ACC112 (cell line): ENCODE measurements at regions not wholly inside any gene's neighbourhood (a gene's known extent, or its start where the extent isn't known, plus 50 kb on each side); places are given as distances from the start of the nearest gene placed in this dataset.

Source experiments
- H2AFZ ChIP-seq: fragments of 200-600 bp; sonication (generic); one replicate; pipeline ENCODE4 v1.6.0; 2017; ENCODE audit warnings: antibody characterized with exemption, low read length; ENCODE audit not compliant: unreplicated experiment
- H3K27ac ChIP-seq: fragments of 200-600 bp; sonication (generic); 2 replicates; pipeline ENCODE4 v1.5.1; 2014; ENCODE audit warnings: low read depth, mild to moderate bottlenecking, antibody characterized with exemption, low read length, moderate library complexity
- H3K27me3 ChIP-seq: fragments of 200-600 bp; sonication (generic); 2 replicates; pipeline ENCODE4 v1.6.1; 2014; ENCODE audit warnings: mild to moderate bottlenecking, antibody characterized with exemption, low read length, moderate library complexity, mixed read lengths; ENCODE audit not compliant: insufficient read depth
- H3K36me3 ChIP-seq: fragments of 200-600 bp; sonication (generic); 2 replicates; pipeline ENCODE4 v1.6.1; 2016; ENCODE audit warnings: mild to moderate bottlenecking, antibody characterized with exemption, low read length, moderate library complexity, mixed read lengths; ENCODE audit not compliant: insufficient read depth
- H3K4me1 ChIP-seq: fragments of 200-600 bp; sonication (generic); one replicate; pipeline ENCODE4 v1.6.1; 2016; ENCODE audit warnings: low read length, mixed read lengths; ENCODE audit not compliant: insufficient read depth, unreplicated experiment, control insufficient read depth
- H3K4me3 ChIP-seq: fragments of 200-600 bp; sonication (generic); 2 replicates; pipeline ENCODE4 v1.5.1; 2014; ENCODE audit warnings: mild to moderate bottlenecking, low read depth, low read length
- H3K79me2 ChIP-seq: fragments of 200-600 bp; sonication (generic); one replicate; pipeline ENCODE4 v1.6.0; 2016; ENCODE audit warnings: low read length; ENCODE audit not compliant: control insufficient read depth, unreplicated experiment, insufficient read depth

DNA sequence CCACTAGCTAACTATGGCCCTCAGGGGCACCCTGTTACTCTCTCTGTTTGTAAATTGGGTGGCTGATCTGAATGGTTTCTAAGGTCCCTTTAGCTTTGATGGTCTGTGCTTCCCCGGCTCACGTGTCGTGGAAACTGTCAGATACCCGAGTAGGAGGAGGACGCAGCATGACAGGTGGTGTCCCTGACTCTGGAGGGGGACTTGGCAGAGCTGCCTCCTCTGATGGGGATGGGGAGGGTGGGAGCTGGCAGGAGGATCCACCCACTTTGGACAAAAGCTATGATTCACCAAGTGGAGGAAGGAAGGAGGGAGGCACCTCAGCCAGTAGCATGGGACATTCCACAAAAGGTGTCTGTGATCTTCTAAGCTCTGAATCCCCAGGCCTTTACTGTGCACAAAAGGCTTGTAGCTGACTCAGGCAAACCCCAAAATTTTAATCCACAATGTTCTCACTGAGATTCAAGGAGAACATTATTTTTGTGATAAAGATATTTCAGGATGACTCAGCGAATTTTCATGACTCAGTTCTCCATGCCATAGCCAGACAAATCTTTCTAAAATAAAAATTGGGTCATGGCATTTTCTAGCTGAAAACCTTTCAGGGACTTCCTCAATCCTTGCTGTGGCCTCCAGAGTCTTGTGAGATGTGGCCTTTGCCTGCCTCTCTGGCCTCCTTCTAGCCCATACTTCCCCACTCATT, 131.0 kb upstream of the BRINP1 start:
- H3K27me3 ChIP-seq, result no peaks in the 10 kb centered on the region
- H3K79me2 ChIP-seq, result no peaks in the 10 kb centered on the region
- H3K27ac ChIP-seq, result no peak overlapping the region
- H3K4me1 ChIP-seq, result no peaks in the 10 kb centered on the region
- no peaks in the 10 kb centered on the region for H3K36me3 ChIP-seq
- no peak overlapping the region for H2AFZ ChIP-seq
- H3K4me3 ChIP-seq, result no peak overlapping the region

DNA sequence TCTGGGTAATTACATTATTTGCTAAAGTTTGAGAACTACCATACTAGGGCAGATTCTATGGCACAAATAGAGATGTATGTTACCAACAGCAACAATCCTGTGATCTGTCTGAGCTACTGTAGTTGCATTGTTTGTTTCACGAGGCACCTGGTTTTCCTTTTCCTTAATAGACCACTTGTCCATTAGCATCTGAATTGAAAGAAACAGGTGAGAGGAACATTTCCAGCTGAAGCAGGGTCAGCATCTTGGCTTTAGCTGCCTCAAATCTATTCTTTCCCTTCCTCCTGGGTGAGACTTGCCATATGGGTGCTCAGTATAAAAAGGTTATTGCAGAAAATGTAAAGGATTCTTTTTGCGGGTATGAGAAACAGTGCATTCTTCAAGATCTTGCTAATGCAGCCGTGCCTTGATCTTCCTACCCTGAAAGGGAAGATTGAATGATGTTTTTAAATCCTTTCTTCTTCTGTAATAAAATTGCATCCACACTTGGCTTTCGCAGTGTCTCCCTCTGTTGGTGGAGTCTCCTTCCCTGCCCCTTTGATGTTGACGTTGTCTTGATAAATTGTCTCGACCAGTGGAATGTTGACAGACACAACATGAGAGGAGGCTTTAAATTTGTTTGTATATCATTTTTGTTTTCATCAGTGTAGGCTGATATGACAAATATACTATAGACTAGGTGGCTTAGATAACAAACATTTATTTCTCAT, 118.0 kb upstream of the BRINP1 start:
- Histone ChIP-seq H3K79me2 (no peaks in the 10 kb centered on the region), H2AFZ (no peak overlapping the region), H3K4me3 (no peak overlapping the region), H3K27me3 (no peaks in the 10 kb centered on the region), H3K4me1 (no peaks in the 10 kb centered on the region), H3K36me3 (no peaks in the 10 kb centered on the region), H3K27ac (no peak overlapping the region)

DNA sequence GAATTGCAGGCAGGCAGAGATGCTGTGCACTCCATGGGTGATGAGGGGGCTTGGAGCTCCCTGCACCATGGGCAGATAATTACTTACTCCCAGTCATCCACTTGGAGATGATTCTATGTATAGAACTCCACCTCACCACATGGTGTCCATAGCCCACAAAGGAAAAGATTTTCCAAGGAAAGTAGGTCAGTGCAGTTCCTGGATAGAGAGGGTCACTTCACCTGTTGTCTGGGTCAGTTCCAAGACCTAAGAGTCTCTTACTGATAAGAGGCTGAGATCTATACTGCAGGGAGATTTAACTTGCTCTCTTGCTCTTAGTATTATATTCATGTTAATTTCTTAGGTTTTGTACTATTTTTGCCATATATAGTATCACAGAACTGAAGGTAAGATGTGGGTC, 113.9 kb upstream of the BRINP1 start:
- Histone ChIP-seq H3K79me2 (no peaks in the 10 kb centered on the region), H3K4me1 (no peaks in the 10 kb centered on the region), H3K27ac (no peak overlapping the region)

DNA sequence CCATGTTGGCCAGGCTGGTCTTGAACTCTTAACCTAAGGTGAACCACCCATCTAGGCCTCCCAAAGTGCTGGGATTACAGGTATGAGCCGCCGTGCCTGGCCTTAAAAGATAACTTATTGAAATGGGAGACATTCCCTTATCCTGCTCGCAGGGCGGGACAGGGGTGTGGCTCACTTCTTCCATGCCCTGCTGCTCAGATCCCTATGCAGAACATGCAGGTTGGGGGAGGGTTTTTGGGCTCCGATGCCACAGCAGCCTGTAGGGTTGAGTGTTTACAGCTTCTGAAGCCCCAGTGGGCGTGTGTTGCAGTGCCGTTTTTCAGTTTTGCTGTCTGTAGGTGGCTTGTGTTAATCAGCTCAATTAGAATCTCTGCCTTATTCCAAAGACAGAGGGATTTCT, 108.0 kb upstream of the BRINP1 start:
- Histone ChIP-seq H3K36me3 (no peaks in the 10 kb centered on the region), H3K27ac (no peak overlapping the region), H3K79me2 (no peaks in the 10 kb centered on the region), H3K4me3 (no peak overlapping the region), H2AFZ (no peak overlapping the region), H3K27me3 (no peaks in the 10 kb centered on the region), H3K4me1 (no peaks in the 10 kb centered on the region)

More for the DNA sequence above, 113.9 kb upstream of the BRINP1 start:
- no peaks in the 10 kb centered on the region for H3K27me3 ChIP-seq
- no peak overlapping the region for H2AFZ ChIP-seq
- H3K36me3 ChIP-seq, result no peaks in the 10 kb centered on the region
- H3K4me3 ChIP-seq, result no peak overlapping the region

DNA sequence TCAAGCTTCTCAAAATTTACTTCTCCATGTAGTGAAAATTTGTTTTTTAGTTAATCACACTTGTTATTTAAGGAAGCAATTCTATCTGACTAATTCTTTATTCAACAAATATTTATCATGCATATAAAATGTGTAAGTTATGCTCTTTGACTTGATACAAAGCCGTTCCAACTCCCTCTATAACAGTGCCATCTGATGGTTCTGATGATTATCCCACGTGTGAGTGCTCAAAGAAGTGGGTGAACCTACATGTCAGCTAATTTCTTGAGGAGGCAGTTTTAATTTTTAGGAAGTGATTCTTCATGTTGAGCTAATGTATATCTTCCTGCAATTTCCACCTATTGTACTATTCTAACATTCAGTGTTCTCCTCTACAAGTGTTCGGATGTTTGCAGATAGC, 88.8 kb upstream of the BRINP1 start:
- Histone ChIP-seq H3K36me3 (no peaks in the 10 kb centered on the region), H3K4me3 (no peak overlapping the region), H3K79me2 (no peaks in the 10 kb centered on the region), H3K27me3 (no peaks in the 10 kb centered on the region), H3K4me1 (no peaks in the 10 kb centered on the region), H3K27ac (no peak overlapping the region), H2AFZ (no peak overlapping the region)

DNA sequence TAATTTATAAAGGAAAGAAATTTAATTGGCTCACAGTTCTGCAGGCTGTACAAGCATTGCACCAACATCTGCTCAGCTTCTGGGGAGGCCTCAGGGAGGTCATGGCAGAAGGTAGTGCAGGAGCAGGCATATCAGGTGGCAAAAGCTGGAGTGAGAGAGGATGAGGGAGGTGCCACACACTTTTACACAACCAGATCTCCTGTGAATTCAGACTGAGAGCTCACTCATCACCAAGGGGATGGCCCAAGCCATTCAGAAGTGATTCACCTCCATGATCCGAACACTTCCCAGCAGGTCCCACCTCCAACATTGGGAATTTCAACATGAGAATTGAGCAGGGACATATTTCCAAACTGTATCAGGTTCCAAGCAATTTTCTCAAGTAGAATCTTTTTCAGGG, 84.7 kb upstream of the BRINP1 start:
- no peaks in the 10 kb centered on the region for H3K27me3 ChIP-seq
- no peak overlapping the region for H3K4me3 ChIP-seq
- H3K4me1 ChIP-seq, result no peaks in the 10 kb centered on the region
- H3K79me2 ChIP-seq, result no peaks in the 10 kb centered on the region
- H3K36me3 ChIP-seq, result no peaks in the 10 kb centered on the region
- no peak overlapping the region for H3K27ac ChIP-seq
- H2AFZ ChIP-seq, result no peak overlapping the region

DNA sequence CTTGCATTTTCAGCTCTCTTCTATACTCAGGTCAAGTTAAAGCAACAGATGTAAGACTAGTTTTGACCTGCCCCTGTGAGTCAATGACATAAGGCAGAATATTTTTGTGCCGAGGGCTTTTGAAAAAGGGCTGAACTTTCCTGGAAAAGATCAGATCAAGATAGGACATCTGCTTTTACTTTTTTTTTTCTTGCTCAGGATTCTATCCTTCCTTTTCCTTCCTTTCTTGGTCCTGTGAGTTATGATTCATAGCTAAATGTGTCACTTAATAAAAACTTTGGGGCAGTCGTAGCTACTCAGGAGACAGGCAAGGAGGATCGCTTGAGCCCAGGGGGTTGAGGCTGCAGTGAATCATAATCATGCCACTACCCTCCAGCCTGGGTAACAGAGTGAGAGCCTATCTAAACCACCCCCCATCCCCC, 84.3 kb upstream of the BRINP1 start:
- no peak overlapping the region for H2AFZ ChIP-seq
- H3K36me3 ChIP-seq, result no peaks in the 10 kb centered on the region
- no peaks in the 10 kb centered on the region for H3K27me3 ChIP-seq
- no peak overlapping the region for H3K4me3 ChIP-seq
- H3K4me1 ChIP-seq, result no peaks in the 10 kb centered on the region
- H3K27ac ChIP-seq, result no peak overlapping the region
- H3K79me2 ChIP-seq, result no peaks in the 10 kb centered on the region

DNA sequence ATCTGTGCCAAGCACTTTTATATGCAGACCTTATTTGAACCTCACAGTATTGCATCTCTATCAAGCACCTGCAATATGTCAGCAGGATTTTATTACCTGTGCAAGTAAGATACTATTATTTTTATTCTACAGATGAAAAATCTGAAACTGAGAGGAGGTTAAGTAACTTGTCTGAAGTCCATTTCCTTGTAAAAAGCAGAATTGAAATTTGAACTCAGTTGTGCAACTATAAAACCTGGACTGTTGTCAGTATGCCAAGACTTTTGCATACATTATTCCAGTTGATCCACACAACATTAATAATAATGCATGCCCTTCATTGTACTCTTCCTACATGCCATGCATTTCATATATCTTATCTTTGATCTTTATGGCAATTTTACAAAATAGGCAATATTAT, 82.2 kb upstream of the BRINP1 start:
- no peaks in the 10 kb centered on the region for H3K36me3 ChIP-seq

DNA sequence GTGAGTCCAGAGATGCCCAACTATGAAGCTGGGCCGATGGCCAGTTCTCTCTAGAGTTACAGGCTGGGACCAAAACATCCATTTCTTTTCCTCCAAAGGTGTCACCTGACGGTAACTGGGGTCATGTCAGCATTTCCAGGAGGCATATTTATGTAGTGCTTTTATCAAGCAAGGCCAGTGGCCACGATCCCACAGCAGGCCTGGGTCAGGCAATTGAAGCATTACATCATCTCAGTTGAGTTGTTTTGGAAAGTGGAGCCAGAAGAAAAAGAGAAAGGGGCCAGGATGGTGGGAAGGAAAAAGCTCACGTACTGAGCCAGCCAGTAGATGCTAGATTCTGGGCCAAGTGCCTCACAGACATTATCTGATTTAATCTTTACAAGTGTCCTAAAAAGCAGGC, 73.9 kb upstream of the BRINP1 start:
- Histone ChIP-seq H3K79me2 (no peaks in the 10 kb centered on the region), H3K4me1 (no peaks in the 10 kb centered on the region), H3K36me3 (no peaks in the 10 kb centered on the region), H3K27ac (no peak overlapping the region), H2AFZ (no peak overlapping the region), H3K4me3 (no peak overlapping the region), H3K27me3 (no peaks in the 10 kb centered on the region)

More for the DNA sequence above, 82.2 kb upstream of the BRINP1 start:
- no peaks in the 10 kb centered on the region for H3K4me1 ChIP-seq
- H3K79me2 ChIP-seq, result no peaks in the 10 kb centered on the region
- no peak overlapping the region for H2AFZ ChIP-seq
- no peaks in the 10 kb centered on the region for H3K27me3 ChIP-seq
- H3K27ac ChIP-seq, result no peak overlapping the region
- H3K4me3 ChIP-seq, result no peak overlapping the region

DNA sequence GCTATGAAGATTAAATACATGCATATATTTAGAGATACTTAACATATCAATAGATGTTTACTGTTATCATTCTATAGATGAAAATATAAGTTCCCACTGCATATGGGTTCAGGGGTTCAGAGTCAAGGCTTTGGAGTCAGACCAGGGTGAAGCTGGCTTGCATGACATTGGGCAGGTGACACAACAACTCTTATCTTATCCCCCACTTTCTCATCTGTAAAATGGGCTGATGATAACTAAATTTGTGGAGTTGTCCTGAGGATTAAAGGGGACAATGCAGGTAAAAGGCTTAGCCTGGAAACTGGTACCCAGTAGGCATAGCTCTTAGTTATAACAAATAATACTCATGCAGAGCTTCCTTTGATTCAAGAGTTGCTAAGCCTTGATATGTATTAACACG, 72.6 kb upstream of the BRINP1 start:
- H3K27me3 ChIP-seq, result no peaks in the 10 kb centered on the region
- no peaks in the 10 kb centered on the region for H3K4me1 ChIP-seq
- no peak overlapping the region for H3K27ac ChIP-seq
- H3K36me3 ChIP-seq, result no peaks in the 10 kb centered on the region
- no peak overlapping the region for H3K4me3 ChIP-seq
- H3K79me2 ChIP-seq, result no peaks in the 10 kb centered on the region
- H2AFZ ChIP-seq, result no peak overlapping the region

DNA sequence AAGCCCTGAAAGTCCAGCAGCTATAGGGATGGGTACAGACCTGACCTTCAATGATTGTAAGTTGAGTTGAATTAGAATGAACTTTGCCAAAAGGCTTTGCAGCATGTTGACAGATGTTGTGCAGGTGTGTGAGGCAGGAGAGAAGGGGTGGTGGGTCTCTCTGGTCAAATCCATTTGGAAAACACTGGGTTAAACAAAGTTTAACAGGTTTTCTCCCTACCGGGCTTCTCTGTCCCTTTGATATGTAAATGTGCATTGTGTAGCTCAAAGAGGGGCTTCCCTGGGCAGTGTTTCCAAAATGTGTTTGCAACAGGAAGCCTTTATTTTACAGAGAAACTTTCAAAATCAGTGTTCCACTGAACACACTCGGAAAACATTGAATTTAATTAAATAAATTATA, 72.1 kb upstream of the BRINP1 start:
- no peaks in the 10 kb centered on the region for H3K27me3 ChIP-seq
- H3K79me2 ChIP-seq, result no peaks in the 10 kb centered on the region

More for the DNA sequence above, 72.1 kb upstream of the BRINP1 start:
- H2AFZ ChIP-seq, result no peak overlapping the region
- no peaks in the 10 kb centered on the region for H3K4me1 ChIP-seq
- H3K27ac ChIP-seq, result no peak overlapping the region
- no peaks in the 10 kb centered on the region for H3K36me3 ChIP-seq
- no peak overlapping the region for H3K4me3 ChIP-seq
